Activated T-cell treated with anti-CD3 and anti-CD28 coated beads, Interleukin-2, amount 50 U/mL, for 72 hours (primary cell): ENCODE measurements at regions not wholly inside any gene's neighbourhood (a gene's known extent, or its start where the extent isn't known, plus 50 kb on each side); places are given as distances from the start of the nearest gene placed in this dataset.

Source experiments
- ATAC-seq, 2 donors: fragments of 150-1000 bp; cut with Tn5 transposase; replicated peaks in 1 of 2; 2 replicates each; pipeline ENCODE4 v1.10.0; 2021; ENCODE audit warnings: moderate library complexity in 2 of 2, mild to moderate bottlenecking in 1 of 2
- DNase-seq, 2 donors: peaks; one replicate each; pipeline ENCODE4 v3.0.0; 2021 to 2022; ENCODE audit warnings: mixed read lengths in 1 of 2
- H3K27ac Mint-ChIP-seq: one replicate; pipeline ENCODE4 v1.8.0; 2022; ENCODE audit warnings: mild to moderate bottlenecking, moderate library complexity, mixed read lengths
- H3K27me3 Mint-ChIP-seq: one replicate; pipeline ENCODE4 v1.8.0; 2022; ENCODE audit warnings: low read depth, mixed read lengths
- H3K36me3 Mint-ChIP-seq, 2 donors: one replicate each; pipeline ENCODE4 v1.8.0; 2022; ENCODE audit warnings: mixed read lengths in 2 of 2, mild to moderate bottlenecking in 1 of 2; ENCODE audit not compliant: insufficient read depth in 2 of 2
- H3K4me1 Mint-ChIP-seq: one replicate; pipeline ENCODE4 v1.8.0; 2022; ENCODE audit warnings: low read depth, mixed read lengths
- H3K4me3 Mint-ChIP-seq, 2 donors: one replicate each; pipeline ENCODE4 v1.8.0; 2022; ENCODE audit warnings: mild to moderate bottlenecking in 2 of 2, mixed read lengths in 2 of 2, moderate library complexity in 2 of 2
- H3K9me3 Mint-ChIP-seq, 2 donors: one replicate each; pipeline ENCODE4 v1.8.0; 2022; ENCODE audit warnings: mixed read lengths in 2 of 2

DNA sequence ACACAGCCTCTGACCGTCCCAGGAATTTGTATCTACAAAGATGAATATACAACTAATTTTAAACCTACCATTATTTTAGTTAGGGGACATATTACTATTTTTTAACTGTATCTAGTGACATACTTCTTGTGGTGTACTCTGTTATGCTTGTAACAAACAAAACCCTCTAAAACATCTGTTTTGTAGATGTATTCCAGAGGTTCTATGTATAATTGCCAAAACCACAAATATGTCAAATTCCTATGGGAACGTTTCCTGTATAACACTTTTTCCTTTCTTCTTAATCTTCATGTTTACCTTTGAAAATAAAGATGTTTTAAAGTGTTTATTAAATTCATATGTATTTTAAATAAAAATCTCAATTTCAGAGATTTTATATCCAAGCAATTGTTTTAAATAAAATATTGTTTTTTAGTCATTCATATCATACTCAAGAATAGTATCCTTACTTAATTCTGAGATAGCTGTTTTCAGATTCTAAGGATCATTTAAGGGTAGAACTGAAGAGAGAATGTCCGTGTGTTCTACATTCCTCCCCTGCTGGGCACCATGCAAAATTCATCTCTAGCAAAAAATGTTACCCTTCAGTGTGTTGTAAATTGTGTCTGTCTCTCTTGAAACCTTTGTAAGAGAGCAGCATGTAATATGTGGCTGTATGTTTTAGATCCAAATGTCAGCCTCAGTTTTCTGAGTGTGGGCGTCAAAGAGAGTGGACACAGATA, 1327.7 kb downstream of the EFNB2 start:
- DNase-seq (no peak), ATAC-seq (no peak)
- Mint-ChIP-seq H3K27me3 (peaks cover 7% of the 10 kb centered on the region), H3K4me1 (peaks cover 5% of the 10 kb centered on the region), H3K4me3 (no peak overlapping the region), H3K9me3 (peaks cover 3 to 4% of the 10 kb centered on the region in 2 donors), H3K27ac (no peak overlapping the region), H3K36me3 (peaks cover 0 to 1% of the 10 kb centered on the region in 2 donors)

GRCh38 chr13:105202354-105202753, 1333.1 kb downstream of the EFNB2 start:
- Mint-ChIP-seq H3K9me3 (peaks cover 3% of the 10 kb centered on the region in 2 donors), H3K27me3 (no peaks in the 10 kb centered on the region), H3K36me3 (no peaks in the 10 kb centered on the region), H3K27ac (no peak overlapping the region), H3K4me3 (no peak overlapping the region), H3K4me1 (peaks cover 5% of the 10 kb centered on the region)
- no peak for DNase-seq
- no peak for ATAC-seq

DNA sequence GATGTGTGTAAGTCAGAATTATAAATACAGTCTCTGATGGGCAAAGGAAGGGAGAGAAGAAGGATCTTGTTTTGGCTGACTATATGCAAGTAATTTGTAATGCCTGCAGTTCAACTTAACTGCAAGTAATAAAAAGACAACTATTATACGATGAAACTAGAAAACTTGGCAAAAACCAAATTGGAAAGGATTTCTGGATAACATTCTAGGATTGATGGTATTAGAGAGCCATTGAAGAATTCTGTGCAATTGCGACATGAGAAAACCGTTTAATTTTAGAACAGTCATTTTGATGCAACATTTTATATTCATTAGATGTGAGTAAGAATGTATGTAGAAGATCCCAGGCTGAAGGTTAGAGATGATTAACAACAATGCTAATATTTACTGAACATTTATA, 1334.1 kb downstream of the EFNB2 start:
- Mint-ChIP-seq H3K4me1 (peaks cover 5% of the 10 kb centered on the region), H3K27ac (no peak overlapping the region), H3K36me3 (no peaks in the 10 kb centered on the region), H3K9me3 (peaks cover 3% of the 10 kb centered on the region in 2 donors), H3K27me3 (no peaks in the 10 kb centered on the region), H3K4me3 (no peak overlapping the region)
- ATAC-seq (no peak), DNase-seq (no peak)

- Mint-ChIP-seq H3K9me3 (peaks cover 3% of the 10 kb centered on the region in 2 donors), H3K27me3 (no peaks in the 10 kb centered on the region), H3K27ac (no peak overlapping the region), H3K4me1 (no peaks in the 10 kb centered on the region), H3K4me3 (no peak overlapping the region), H3K36me3 (no peaks in the 10 kb centered on the region)
- no peak for DNase-seq
- no peak for ATAC-seq
Measured at GRCh38 chr13:105200181-105200580, 1335.3 kb downstream of the EFNB2 start.

DNA sequence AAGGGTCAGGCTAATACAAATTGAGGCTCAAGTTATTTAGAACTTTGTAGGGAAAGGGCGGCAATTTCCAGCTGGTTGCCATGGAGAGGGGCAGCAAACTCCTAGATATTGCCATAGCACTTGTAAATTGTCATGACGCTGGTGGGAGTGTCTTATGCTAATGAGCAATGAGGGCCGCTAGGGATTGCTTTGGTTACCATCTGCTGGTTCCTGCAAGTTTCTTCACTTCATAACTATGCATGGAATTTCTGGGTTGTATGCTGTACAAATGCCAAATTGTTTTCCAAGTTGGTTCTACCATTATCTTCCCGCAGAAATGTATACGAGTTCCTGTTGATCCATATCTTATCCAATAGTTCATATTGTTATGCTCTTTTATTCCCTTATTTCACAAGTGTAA, 1339.4 kb downstream of the EFNB2 start:
- Mint-ChIP-seq H3K4me3 (no peak overlapping the region), H3K27ac (no peak overlapping the region), H3K27me3 (no peaks in the 10 kb centered on the region), H3K9me3 (no peaks in the 10 kb centered on the region), H3K36me3 (no peaks in the 10 kb centered on the region), H3K4me1 (no peaks in the 10 kb centered on the region)
- ATAC-seq = no peak
- DNase-seq = no peak

GRCh38 chr13:105193026-105193425, 1342.4 kb downstream of the EFNB2 start:
- no peak for DNase-seq
- H3K9me3 Mint-ChIP-seq = no peaks in the 10 kb centered on the region
- no peaks in the 10 kb centered on the region for H3K27me3 Mint-ChIP-seq
- H3K36me3 Mint-ChIP-seq = no peaks in the 10 kb centered on the region
- ATAC-seq = no peak
- H3K4me1 Mint-ChIP-seq = no peaks in the 10 kb centered on the region
- H3K27ac Mint-ChIP-seq = no peak overlapping the region
- no peak overlapping the region for H3K4me3 Mint-ChIP-seq

DNA sequence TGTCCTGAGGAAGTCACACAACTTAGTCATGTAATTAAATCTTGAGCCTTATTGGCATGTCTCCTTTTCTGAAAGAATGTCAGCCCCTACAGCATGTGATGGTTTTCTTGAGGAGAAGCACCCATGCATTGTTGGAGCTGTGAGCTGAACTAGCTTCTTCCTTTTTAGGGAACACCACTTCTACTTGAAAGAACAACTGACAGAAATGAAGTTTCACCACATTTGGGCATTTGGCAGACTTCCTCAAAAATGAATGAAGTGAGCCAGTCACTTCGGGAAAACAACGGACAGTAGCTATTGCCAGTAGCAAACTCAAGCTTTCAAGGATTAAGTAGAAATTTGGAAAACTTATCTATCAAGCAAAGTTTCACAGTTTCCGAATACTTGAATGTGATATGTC, 1351.3 kb downstream of the EFNB2 start:
- no peaks in the 10 kb centered on the region for H3K36me3 Mint-ChIP-seq
- no peaks in the 10 kb centered on the region for H3K27me3 Mint-ChIP-seq
- H3K4me1 Mint-ChIP-seq = no peaks in the 10 kb centered on the region
- no peak for ATAC-seq
- no peaks in the 10 kb centered on the region for H3K9me3 Mint-ChIP-seq
- no peak overlapping the region for H3K4me3 Mint-ChIP-seq
- DNase-seq = no peak
- H3K27ac Mint-ChIP-seq = no peak overlapping the region

DNA sequence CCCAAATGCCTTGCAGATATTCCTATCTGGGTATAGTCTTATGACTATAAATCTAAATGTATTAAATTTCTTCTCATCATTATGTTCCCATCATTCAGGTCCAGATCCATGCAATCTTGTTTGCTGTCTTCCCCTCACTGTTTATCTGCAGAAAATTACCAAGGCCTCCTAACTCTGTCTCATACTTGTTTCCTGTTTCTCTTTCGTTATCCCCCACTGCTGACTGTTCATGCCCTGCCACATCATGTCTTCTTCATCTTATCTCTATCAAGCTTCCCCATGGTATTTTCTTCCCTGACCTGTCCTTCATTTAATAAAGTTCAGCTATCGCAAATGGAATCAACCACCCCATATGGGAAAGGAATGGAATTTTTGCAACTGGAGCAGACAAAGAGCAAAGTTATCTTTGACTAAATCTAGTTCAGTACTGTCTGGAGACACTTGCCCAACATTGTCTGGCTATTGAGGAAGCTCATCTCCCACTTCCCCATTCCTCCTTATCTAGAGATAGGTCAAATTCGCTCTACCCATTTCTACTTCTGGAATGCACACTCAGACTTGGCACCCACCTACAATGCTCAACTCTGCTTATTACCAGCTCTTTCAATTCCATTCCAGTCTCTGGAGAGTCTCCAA, 1358.1 kb downstream of the EFNB2 start:
- Mint-ChIP-seq H3K4me1 (peaks cover 7% of the 10 kb centered on the region), H3K4me3 (no peak overlapping the region), H3K27me3 (no peaks in the 10 kb centered on the region), H3K36me3 (no peaks in the 10 kb centered on the region), H3K9me3 (peaks cover 0 to 2% of the 10 kb centered on the region in 2 donors), H3K27ac (no peak overlapping the region)
- DNase-seq (no peak), ATAC-seq (no peak)

DNA sequence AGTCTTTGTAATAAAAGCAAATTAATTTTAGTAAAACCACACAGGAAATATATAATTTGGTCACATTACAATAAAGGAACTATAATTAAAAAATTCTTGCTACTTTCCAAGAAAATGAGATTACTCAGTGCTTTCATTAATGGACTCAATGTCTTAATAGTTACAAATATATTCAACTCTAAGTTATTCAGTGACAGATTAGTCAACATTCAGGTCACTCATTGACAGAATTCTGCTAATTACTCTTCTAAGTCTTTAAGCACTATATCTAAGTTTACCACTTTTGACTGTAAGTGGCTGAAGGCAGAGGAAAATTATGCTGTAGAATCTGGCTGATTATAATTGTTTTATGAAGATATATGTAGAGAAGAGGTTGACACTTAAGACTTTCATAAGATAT, 1365.0 kb downstream of the EFNB2 start:
- H3K9me3 Mint-ChIP-seq = no peaks in the 10 kb centered on the region
- H3K27ac Mint-ChIP-seq = no peak overlapping the region
- H3K4me1 Mint-ChIP-seq = peaks cover 5% of the 10 kb centered on the region
- no peaks in the 10 kb centered on the region for H3K36me3 Mint-ChIP-seq
- ATAC-seq = no peak
- no peaks in the 10 kb centered on the region for H3K27me3 Mint-ChIP-seq
- no peak for DNase-seq
- H3K4me3 Mint-ChIP-seq = no peak overlapping the region

DNA sequence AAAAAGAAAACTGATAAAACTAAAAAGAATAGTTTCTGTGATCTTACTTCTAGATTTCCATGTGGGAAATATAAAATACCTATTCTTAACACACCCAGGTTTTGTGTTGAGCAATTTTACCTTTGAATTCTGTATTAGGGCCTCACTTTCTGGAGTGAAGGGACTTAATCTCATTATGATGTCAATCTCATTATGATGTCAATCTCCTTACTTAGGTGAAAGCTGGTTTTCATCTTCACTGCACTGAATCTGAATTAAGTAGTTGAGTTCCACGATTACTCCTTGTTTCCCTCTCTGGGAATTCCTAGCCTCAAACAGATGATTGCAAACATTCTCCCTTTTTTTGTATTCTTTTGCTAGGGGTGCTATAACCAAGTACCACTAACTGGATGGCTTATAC, 1367.2 kb downstream of the EFNB2 start:
- ATAC-seq (no peak), DNase-seq (no peak)
- H3K9me3 Mint-ChIP-seq = no peaks in the 10 kb centered on the region
- H3K36me3 Mint-ChIP-seq = no peaks in the 10 kb centered on the region
- H3K4me1 Mint-ChIP-seq = peaks cover 6% of the 10 kb centered on the region
- no peak overlapping the region for H3K27ac Mint-ChIP-seq
- no peaks in the 10 kb centered on the region for H3K27me3 Mint-ChIP-seq
- H3K4me3 Mint-ChIP-seq = no peak overlapping the region

DNA sequence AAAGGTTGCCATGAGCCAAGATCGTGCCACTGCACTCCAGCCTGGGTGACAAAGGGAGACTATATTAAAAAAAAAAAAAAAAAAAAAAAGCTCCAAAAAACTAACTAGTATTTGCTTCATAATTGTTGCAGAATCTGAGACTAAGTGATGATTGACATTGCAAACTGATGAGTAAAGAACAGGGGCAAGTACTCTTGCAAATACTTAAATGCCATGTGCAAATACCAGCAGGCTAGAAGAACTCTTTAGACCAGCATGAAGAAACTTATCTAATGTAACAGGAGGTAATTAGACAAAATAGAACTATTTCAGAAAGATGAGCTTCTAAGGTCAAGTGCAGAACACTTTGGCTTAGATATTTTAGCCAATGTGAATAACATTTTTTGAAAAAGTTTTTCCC, 1368.1 kb downstream of the EFNB2 start:
- no peak for ATAC-seq
- H3K9me3 Mint-ChIP-seq = no peaks in the 10 kb centered on the region

DNA sequence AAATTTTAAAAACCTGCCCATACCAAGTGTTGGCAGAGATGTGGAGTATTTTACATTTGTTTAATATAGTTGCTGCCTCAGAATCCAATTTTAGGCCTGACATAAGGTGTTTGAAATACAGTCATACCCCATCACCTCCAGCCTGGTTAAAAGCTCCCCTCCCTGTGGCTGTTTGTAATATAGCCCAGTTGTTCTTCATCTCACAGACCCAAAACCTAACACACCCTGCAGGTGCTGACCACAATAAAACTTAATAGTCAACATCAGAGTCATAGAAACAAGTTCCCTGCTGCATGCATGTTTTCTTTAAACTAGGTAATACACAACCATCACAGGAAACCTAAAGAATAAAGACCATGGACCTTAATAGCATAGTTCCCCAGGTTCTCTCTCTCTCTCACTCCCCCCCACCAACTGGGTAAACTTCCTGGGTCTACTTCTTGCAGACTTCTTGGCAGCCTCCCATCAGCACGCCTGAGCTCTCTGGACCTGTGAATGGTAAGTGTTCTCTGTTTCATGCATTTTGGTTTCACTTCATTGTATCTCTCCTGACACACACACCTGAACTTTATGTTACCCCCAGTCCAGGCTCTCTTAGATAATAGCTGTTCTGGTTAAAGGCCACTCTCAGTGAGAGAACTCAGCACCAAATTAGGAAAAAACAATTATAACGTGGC, 1369.9 kb downstream of the EFNB2 start:
- peaks cover 6% of the 10 kb centered on the region for H3K4me1 Mint-ChIP-seq
- H3K9me3 Mint-ChIP-seq = no peaks in the 10 kb centered on the region
- no peaks in the 10 kb centered on the region for H3K27me3 Mint-ChIP-seq
- H3K36me3 Mint-ChIP-seq = no peaks in the 10 kb centered on the region
- no peak overlapping the region for H3K27ac Mint-ChIP-seq
- ATAC-seq = no peak
- H3K4me3 Mint-ChIP-seq = no peak overlapping the region
- no peak for DNase-seq

More for the DNA sequence above, 1368.1 kb downstream of the EFNB2 start:
- H3K27ac Mint-ChIP-seq = no peak overlapping the region
- no peak overlapping the region for H3K4me3 Mint-ChIP-seq
- H3K27me3 Mint-ChIP-seq = no peaks in the 10 kb centered on the region
- H3K4me1 Mint-ChIP-seq = peaks cover 6% of the 10 kb centered on the region
- DNase-seq = no peak
- H3K36me3 Mint-ChIP-seq = no peaks in the 10 kb centered on the region

GRCh38 chr13:105159841-105160240, 1375.6 kb downstream of the EFNB2 start:
- Mint-ChIP-seq H3K27ac (no peak overlapping the region), H3K4me1 (no peaks in the 10 kb centered on the region), H3K9me3 (no peaks in the 10 kb centered on the region), H3K4me3 (no peak overlapping the region), H3K36me3 (no peaks in the 10 kb centered on the region), H3K27me3 (no peaks in the 10 kb centered on the region)
- ATAC-seq (no peak), DNase-seq (no peak)
